NCI-H82 (cell line): ENCODE measurements at regions not wholly inside any gene's neighbourhood (a gene's known extent, or its start where the extent isn't known, plus 50 kb on each side); places are given as distances from the start of the nearest gene placed in this dataset.
"Not testable (repeated sequence)": the region's sequence is repeated elsewhere in the genome, so short reads cannot be mapped to it uniquely, and the experiment has no call there.

ENCODE experiments used
- DNase-seq: peaks from one replicate; lab custom pipeline; 2025; lab: John Stamatoyannopoulos, UW

DNA sequence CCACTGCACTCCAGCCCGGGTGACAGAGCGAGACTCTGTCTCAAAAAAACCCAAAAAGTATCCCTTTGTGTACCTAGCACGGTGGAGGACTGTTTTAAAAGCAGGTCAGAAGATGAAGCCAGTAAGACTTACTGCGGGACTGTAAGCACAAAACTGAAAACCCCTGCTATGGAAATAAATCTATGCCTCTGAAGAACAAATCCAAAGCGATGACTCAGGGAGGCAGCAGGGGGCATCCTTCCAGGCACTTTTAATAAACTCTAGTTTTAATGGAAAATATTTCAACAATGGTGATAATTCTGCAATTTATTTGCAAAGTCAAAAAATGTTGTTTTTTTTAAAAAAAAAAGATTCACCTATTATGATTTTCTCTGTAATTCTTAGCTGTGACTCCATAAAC, 326.8 kb downstream of the BCL2L11 start:
- not testable (repeated sequence) for DNase-seq

- not testable (repeated sequence) for DNase-seq
These were observed 328.1 kb downstream of the BCL2L11 start for GRCh38 chr2:111448796-111449195.

DNA sequence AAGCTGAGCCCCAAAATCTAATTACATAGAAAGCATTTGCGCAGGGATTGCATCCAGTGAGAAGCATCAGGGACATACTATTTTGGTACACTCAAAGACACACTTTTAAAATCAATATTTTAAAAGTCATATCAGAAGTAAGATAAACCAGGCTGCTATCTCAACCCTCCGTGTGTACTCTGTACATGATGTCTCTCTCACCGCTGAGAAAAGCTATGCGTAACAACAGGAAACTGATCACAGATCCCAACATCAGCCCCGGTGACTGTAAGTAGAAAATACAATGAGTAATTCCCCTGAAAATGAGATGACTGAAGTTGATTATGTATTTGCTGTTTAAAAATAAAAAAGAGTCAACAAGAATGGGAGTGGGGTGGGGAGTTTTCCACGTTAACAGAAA, 329.8 kb downstream of the BCL2L11 start:
- DNase-seq = not testable (repeated sequence)

DNA sequence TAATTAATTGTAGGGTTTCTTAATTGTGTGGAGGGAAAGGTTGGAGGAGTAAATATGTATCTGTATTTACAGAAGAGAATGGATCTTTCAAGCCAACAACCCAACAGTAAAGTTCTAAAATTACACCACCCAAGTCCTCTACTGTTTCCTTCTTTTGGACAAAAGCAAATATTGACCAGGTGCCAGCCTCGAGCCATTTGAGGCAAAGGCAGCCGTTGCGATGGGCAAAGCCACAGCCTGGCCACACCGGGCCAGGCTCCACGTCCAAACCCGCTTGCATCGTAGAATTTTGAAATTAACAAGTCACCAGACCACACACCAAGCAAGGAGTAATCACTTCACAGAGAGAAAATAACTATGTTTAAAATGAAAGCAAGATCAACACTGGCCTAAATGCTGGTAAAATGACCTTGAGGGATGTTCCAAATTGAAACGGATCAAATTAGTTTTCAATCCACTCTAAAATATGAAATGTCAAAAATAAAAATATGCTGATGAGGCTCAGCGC, 331.0 kb downstream of the BCL2L11 start:
- DNase-seq = not testable (repeated sequence)

DNA sequence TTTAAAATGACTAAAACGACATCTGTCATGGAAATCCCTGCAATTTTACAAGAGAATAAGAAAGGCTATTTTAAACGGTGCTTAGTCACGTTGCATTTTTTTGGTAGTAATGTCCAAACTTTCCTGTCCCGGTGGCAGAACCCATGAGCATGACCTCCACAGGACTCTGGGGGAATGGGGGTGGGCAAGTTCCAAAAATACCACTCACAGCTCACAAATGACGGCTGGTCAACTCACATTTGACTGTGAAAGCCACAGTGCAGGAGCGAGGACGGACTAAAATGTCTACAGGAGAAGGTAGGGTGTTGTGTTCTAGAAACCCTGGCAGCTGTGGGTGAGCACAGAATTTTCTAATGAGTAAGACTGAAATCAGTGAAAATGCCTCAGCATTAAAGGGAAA, 331.5 kb downstream of the BCL2L11 start:
- DNase-seq = not testable (repeated sequence)

DNA sequence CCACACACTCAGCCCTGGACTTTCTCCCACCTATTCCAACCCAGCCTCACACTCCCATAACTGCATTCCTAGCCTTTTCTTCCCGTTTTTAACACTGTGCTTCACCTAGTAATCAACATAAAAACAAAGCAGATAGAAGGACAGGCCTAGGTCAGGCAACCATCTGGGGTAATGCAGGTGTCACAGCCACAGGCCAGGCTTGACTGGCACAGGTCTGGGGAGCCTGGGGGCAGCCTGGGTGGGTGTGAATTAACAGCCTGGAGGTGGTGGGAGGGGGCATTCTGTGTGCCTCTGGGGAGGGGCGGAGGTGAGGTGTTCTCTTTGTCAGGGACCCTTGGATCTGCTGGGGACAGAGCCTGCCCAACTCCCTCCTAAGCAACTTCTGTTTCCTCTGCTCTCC, 332.6 kb downstream of the BCL2L11 start:
- not testable (repeated sequence) for DNase-seq

DNA sequence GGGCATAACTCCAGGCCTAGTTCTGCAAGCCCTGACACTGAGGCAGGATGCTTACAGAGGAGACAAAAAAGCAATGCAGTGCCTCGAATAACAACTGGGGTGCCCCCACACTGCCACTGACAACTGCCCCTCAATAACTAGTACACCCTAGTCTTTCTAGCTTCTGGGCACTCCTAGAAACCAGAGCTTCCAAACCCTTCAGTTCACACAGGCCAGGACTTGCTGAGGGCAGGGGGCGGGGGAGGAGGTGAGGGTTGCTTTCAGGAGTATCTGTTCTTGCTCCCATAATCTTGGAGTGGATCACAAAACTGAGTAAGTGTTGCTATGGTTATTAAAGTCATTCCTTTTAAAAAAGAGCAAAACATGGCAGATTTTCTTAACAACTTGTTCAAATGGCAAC, 333.1 kb downstream of the BCL2L11 start:
- not testable (repeated sequence) for DNase-seq

- not testable (repeated sequence) for DNase-seq
These were observed 333.7 kb downstream of the BCL2L11 start for GRCh38 chr2:111454404-111454803.

DNA sequence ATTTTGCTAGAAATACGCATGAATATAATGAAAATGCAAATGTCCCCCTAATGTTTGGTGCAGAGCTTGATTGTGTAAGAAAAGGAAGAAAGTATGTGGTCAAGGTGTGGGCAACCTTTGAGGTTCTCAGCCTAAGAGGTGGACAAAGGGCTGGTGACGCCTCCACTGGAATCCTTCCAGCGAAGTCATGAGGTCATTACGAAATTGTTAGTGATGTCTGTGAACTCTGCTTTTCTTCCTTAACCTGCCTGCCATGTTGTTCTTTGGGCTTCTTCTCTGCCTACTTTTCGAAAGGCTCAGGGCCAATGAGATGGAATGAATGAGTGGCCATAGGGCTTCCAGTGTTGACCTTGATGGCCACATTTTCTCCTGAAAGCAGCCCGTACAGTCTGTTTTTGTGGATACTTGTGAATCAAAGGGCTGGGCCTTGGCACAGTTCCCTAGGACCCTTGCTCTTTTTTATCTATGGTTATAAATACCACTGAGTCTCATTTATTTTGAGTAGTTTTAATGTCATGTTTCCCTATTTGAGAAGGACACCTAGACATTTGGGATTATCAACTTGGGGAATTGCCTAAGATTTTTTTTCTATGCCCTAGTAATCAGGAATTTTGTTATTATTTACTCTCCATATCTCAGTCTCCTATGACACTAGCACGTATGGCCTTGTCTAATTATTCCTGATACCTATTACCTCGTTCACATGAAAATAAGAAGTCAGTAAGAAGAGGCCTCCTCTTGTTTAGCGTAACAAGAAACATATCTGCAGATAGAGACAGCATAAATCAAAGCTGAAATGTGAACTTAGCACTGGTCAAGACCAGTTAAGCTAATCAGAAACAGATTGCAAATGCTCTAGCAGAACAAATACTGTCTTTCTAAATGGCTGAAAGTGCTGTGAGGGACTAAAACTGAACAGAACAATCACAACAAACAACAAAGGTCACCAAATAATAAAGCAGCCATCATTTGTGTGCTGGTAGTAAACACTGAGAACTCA, 334.6 kb downstream of the BCL2L11 start:
- not testable (repeated sequence) for DNase-seq

GRCh38 chr2:111457191-111457590, 336.5 kb downstream of the BCL2L11 start:
- DNase-seq = not testable (repeated sequence)

GRCh38 chr2:111460901-111461300, 340.2 kb downstream of the BCL2L11 start:
- DNase-seq = not testable (repeated sequence)

- DNase-seq = not testable (repeated sequence)
These were observed 341.1 kb downstream of the BCL2L11 start for GRCh38 chr2:111461831-111462230.

DNA sequence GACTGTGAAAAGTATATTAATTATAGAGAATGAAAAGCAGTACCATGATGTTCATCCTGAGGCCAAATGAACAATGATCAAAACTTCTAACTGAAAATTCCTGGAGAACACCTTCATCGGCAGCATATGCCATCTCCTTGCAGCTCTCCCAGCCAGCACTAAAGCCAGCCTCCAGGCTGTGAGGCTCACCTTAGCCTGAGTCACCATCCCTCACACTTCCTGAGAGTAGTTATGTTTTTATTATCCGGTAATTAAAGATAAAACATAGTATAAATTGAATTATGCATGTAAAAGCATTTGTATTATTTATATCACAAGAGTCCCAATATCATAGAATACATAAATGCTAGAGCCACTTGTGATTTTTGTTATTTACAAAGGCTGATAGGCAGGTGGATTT, 341.9 kb downstream of the BCL2L11 start:
- not testable (repeated sequence) for DNase-seq

DNA sequence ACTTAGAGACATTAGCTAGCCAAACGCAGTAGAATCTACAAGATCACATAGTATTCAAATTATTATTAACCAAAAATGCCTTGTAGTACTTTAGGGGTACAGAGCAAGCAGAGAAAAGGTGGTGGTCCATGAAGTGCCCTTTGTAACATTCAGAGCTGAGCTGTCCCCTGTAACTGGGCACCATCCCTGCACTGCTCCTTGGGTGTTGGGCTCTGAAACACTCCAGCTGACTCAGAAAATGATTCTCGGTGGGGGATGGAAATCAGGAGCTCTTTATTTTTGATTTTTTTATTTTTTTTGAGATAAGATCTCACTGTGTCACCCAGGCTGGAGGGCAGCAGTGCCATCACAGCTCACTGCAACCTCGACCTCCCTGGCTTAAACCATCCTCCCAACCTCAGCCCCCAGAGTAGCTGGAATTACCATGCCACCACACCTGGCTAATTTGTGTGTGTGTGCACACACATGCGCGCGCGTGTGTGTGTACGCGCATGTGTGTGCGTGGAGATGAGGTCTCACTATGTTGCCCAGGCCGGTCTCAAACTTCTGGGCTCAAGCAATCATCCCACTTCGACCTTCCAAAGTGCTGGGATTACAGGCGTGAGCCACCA, 342.6 kb downstream of the BCL2L11 start:
- DNase-seq = not testable (repeated sequence)

- not testable (repeated sequence) for DNase-seq
These were observed 343.2 kb downstream of the BCL2L11 start for GRCh38 chr2:111463956-111464355.

DNA sequence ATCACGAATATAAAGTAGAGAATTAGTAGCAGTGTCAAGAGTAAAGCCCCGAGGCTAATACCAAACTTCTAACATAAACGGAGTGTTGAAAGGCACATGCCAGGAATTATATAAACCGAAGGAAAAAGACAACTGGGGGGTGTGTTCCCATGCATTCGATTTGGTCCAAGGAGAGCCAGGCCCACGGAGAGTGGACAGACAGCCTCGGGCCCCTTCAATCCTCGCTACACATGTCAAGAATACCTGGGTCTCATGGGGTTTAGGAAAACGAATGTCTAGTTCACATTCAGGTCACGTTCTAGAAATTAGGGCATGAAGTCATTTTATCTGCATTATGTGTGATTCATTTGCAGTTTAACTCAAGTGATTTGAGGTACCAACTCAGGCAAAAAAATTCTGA, 343.7 kb downstream of the BCL2L11 start:
- DNase-seq = not testable (repeated sequence)

GRCh38 chr2:111465521-111465920, 344.8 kb downstream of the BCL2L11 start:
- DNase-seq = not testable (repeated sequence)

DNA sequence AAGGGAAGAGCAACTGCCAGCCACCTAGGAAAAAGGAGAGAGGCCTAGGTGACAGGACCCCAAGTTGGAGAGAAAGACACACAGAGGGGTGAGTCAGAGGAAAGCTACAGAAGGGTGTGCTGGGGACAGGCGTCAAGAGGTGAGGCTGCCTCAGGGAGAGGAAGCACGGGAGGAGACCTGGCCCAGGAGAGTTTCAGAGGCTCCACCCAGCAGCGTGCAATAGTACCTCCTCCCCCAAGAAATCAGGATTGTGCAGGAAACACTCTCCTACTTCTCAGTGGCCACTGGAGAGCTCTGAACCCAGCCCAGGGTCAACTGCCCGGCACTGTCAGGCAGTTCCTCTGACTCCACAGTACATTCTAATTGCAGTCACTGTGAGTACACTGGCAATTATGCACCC, 346.0 kb downstream of the BCL2L11 start:
- not testable (repeated sequence) for DNase-seq

DNA sequence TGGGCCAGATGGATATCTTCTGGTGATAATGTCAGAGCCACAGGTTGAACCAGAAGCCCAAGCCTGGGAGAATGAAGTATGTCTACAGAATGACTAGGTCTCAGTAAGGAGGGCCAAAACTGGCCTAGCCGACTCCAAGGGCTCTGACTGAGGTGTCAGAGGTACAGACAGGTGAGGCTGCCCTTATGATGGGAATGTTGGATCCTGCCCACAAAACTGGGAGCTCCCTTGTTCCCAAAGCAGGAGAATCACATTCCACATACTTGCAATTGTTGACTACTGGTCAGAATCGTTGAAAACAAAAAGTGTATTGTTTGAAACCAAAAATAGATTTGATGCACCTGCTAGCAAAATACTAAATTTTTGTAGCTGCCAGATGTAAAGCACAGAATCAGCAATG, 350.2 kb downstream of the BCL2L11 start:
- DNase-seq = not testable (repeated sequence)

GRCh38 chr2:111471791-111472530, 351.2 kb downstream of the BCL2L11 start:
- not testable (repeated sequence) for DNase-seq

DNA sequence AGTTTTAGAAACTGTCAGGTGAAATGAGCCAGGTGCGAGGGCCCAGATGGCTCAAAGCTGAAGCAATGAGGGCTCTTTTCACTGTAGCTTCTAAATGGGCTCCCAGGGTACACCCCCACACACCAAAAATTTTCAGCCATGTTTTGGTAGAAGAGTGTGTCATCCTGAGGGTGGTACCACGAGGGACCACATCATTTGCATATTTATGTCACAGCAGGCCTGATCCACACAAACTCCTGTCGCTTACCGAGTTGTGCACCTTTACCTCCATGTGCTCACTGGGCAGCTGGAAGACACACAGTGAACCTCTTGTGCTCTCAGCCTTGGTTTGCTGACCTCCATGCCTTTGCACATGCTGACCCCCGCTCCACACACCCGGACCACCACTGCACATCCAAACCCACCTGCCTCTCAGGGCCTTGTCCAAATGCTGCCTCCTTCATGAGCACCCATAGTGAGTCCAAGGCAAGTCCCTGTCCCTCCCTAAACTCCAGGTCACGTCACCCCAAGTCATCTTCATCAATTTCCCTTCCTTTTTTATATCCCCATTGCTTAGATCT, 352.2 kb downstream of the BCL2L11 start:
- not testable (repeated sequence) for DNase-seq

DNA sequence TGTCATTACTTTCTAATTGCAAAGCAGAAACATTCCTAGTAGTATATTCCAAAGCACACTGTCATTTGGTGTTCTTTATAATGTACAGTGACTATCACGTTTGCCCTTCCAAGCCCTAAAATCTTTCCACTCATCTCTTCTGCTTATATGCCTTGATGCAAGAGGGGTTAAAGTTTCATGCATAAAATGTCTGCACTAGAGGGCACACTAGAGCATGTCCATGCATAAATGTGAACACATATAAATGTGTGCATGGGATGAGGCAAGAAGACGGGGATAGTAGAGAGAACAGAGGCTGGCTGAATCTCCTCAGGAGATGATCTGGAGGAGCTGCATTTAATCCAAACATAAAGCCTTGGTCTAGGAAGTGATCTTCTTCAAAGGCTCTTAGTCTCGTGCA, 352.8 kb downstream of the BCL2L11 start:
- not testable (repeated sequence) for DNase-seq
